SK-N-SH (cell line): ENCODE measurements at regions not wholly inside any gene's neighbourhood (a gene's known extent, or its start where the extent isn't known, plus 50 kb on each side); places are given as distances from the start of the nearest gene placed in this dataset.

Source experiments
- CTCF ChIA-PET: fragments of 300-600, 350-600 bp; formaldehyde crosslinking; extraction: SDS; loops from one replicate; lab custom pipeline; 2021; lab: Yijun Ruan, JAX
- POLR2A ChIA-PET: fragments of 350-600 bp; sonication (Branson Sonifier 250); formaldehyde crosslinking; extraction: SDS; loops from one replicate; lab custom pipeline; 2020; ENCODE audit warnings: antibody characterized with exemption, inconsistent platforms; lab: Yijun Ruan, JAX
- DNase-seq: peaks from one replicate; pipeline ENCODE4 v3.0.0; 2012
- H2AFZ ChIP-seq: fragments of 200-600 bp; sonication (generic); 2 replicates; pipeline ENCODE4 v1.8.1; 2016; ENCODE audit warnings: antibody characterized with exemption, mild to moderate bottlenecking, low read depth
- H3F3A ChIP-seq: fragments of 200-600 bp; sonication (generic); replicated peaks from 2 replicates; pipeline ENCODE3; 2016; ENCODE audit warnings: antibody characterized with exemption, mild to moderate bottlenecking; ENCODE audit not compliant: insufficient read depth
- H3K27ac ChIP-seq, 2 experiments: fragments of 200-500 bp in 1 of 2; fragments of 200-600 bp in 1 of 2; sonication (Bioruptor generic) in 1 of 2; sonication (generic), shearing (Covaris generic) in 1 of 2; 2 replicates each; pipeline versions ENCODE4 v1.5.1 to v1.6.1; 2014 to 2016; ENCODE audit warnings: low read depth in 2 of 2, inconsistent platforms in 1 of 2, low read length in 1 of 2, mild to moderate bottlenecking in 1 of 2, mixed read lengths in 1 of 2
- H3K27me3 ChIP-seq: fragments of 200-600 bp; sonication (generic), shearing (Covaris generic); 2 replicates; pipeline ENCODE4 v1.6.1; 2016; ENCODE audit warnings: mixed run types; ENCODE audit not compliant: insufficient read depth
- H3K36me3 ChIP-seq, 2 experiments: fragments of 200-500 bp in 1 of 2; fragments of 200-600 bp in 1 of 2; sonication (Bioruptor generic) in 1 of 2; sonication (generic) in 1 of 2; replicated peaks in 1 of 2; 2 replicates each; pipeline versions ENCODE3 to v1.5.1; 2014 to 2016; ENCODE audit warnings: low read length in 1 of 2, mild to moderate bottlenecking in 1 of 2; ENCODE audit not compliant: insufficient read depth in 2 of 2, control insufficient read depth in 1 of 2
- H3K4me1 ChIP-seq, 2 experiments: fragments of 200-500 bp in 1 of 2; fragments of 200-600 bp in 1 of 2; sonication (Bioruptor generic) in 1 of 2; sonication (generic), shearing (Covaris generic) in 1 of 2; 2 replicates each; pipeline versions ENCODE4 v1.5.1 to v1.6.1; 2014 to 2016; ENCODE audit warnings: low read depth in 1 of 2, low read length in 1 of 2, mixed run types in 1 of 2; ENCODE audit not compliant: insufficient read depth in 2 of 2, control insufficient read depth in 1 of 2
- H3K4me2 ChIP-seq: fragments of 200-600 bp; sonication (generic), shearing (Covaris generic); 2 replicates; pipeline ENCODE4 v1.6.1; 2017; ENCODE audit warnings: mixed run types
- H3K4me3 ChIP-seq, 2 experiments: fragments of 200-500 bp in 1 of 2; fragments of 200-600 bp in 1 of 2; sonication (Bioruptor generic) in 1 of 2; sonication (generic), shearing (Covaris generic) in 1 of 2; 2 replicates each; pipeline versions ENCODE4 v1.5.1 to v1.8.1; 2014 to 2016; ENCODE audit warnings: low read depth in 2 of 2, inconsistent platforms in 1 of 2, low read length in 1 of 2, mild to moderate bottlenecking in 1 of 2, mixed read lengths in 1 of 2, moderate library complexity in 1 of 2
- H3K79me2 ChIP-seq: fragments of 200-600 bp; sonication (generic); 2 replicates; pipeline ENCODE4 v1.8.1; 2017; ENCODE audit warnings: mild to moderate bottlenecking; ENCODE audit not compliant: insufficient read depth
- H3K9ac ChIP-seq: fragments of 200-600 bp; sonication (generic); 2 replicates; pipeline ENCODE4 v1.6.1; 2017; ENCODE audit warnings: mixed run types
- H3K9me2 ChIP-seq: fragments of 200-600 bp; sonication (generic); 2 replicates; pipeline ENCODE4 v1.6.1; 2017; ENCODE audit warnings: mixed run types
- H3K9me3 ChIP-seq: fragments of 200-600 bp; sonication (generic); 2 replicates; pipeline ENCODE4 v1.6.1; 2017; ENCODE audit warnings: mixed run types, mild to moderate bottlenecking, moderate library complexity
- H4K20me1 ChIP-seq: fragments of 200-600 bp; sonication (generic); 2 replicates; pipeline ENCODE4 v1.6.1; 2017; ENCODE audit warnings: mild to moderate bottlenecking, mixed run types; ENCODE audit not compliant: insufficient read depth
- CHD2 ChIP-seq: fragments of 150-350 bp; IDR thresholded peaks from 2 replicates; pipeline ENCODE4 v1.6.1; 2018; ENCODE audit warnings: low read length; ENCODE audit not compliant: partially characterized antibody
- ELF1 ChIP-seq: IDR thresholded peaks from 2 replicates; pipeline ENCODE4 v1.4.0; 2012
- EP300 ChIP-seq, 2 experiments: IDR thresholded peaks; 2 replicates each; pipeline versions ENCODE4 v1.4.0 to v1.6.1; 2012; ENCODE audit warnings: borderline replicate concordance in 1 of 2, low read depth in 1 of 2, low read length in 1 of 2
- EZH2phosphoT487 ChIP-seq: fragments of 200-600 bp; sonication (generic); IDR thresholded peaks from 2 replicates; pipeline ENCODE4 v1.6.1; 2017; ENCODE audit warnings: low read depth, mixed run types, mild to moderate bottlenecking, antibody characterized with exemption, moderate library complexity, borderline replicate concordance
- FOSL2 ChIP-seq: IDR thresholded peaks from 2 replicates; pipeline ENCODE4 v1.4.0; 2012; ENCODE audit warnings: low read depth, mild to moderate bottlenecking, moderate library complexity, borderline replicate concordance
- FOXJ3 ChIP-seq: sonication (generic); formaldehyde crosslinking; IDR thresholded peaks from 2 replicates; pipeline ENCODE4 v1.5.1; 2020; ENCODE audit warnings: mild to moderate bottlenecking, missing genetic modification reagents
- MAX ChIP-seq: IDR thresholded peaks from 2 replicates; pipeline ENCODE4 v1.4.0; 2012; ENCODE audit warnings: low read depth
- MEF2A ChIP-seq: IDR thresholded peaks from 2 replicates; pipeline ENCODE4 v1.4.0; 2012; ENCODE audit warnings: low read depth, borderline replicate concordance
- MXI1 ChIP-seq: IDR thresholded peaks from 2 replicates; pipeline ENCODE4 v1.6.1; 2012; ENCODE audit warnings: mild to moderate bottlenecking, low read depth, low read length, improper control_type of control experiment
- NRF1 ChIP-seq: IDR thresholded peaks from 2 replicates; pipeline ENCODE4 v1.6.1; 2012; ENCODE audit warnings: low read depth, mild to moderate bottlenecking, low read length
- PBX3 ChIP-seq: IDR thresholded peaks from 2 replicates; pipeline ENCODE4; 2012
- POLR2AphosphoS5 ChIP-seq: IDR thresholded peaks from 2 replicates; pipeline ENCODE4 v1.6.1; 2012; ENCODE audit warnings: low read depth, low read length
- RAD21 ChIP-seq: IDR thresholded peaks from 2 replicates; pipeline ENCODE4 v1.6.1; 2012; ENCODE audit warnings: mild to moderate bottlenecking, low read length
- RCOR1 ChIP-seq: fragments of 150-350 bp; IDR thresholded peaks from 2 replicates; pipeline ENCODE4 v1.6.1; 2017; ENCODE audit warnings: antibody characterized with exemption, low read length
- RXRA ChIP-seq: IDR thresholded peaks from 2 replicates; pipeline ENCODE4 v1.4.0; 2012; ENCODE audit warnings: low read depth, mild to moderate bottlenecking, borderline replicate concordance
- SIN3A ChIP-seq: IDR thresholded peaks from 2 replicates; pipeline ENCODE4 v1.6.1; 2012; ENCODE audit warnings: low read depth, mild to moderate bottlenecking, low read length, moderate library complexity, borderline replicate concordance
- SMC3 ChIP-seq: IDR thresholded peaks from 2 replicates; pipeline ENCODE4 v1.6.1; 2012; ENCODE audit warnings: low read depth, low read length, improper control_type of control experiment
- TAF1 ChIP-seq: IDR thresholded peaks from 2 replicates; pipeline ENCODE4 v1.6.1; 2012; ENCODE audit warnings: low read depth, mild to moderate bottlenecking, low read length, moderate library complexity, borderline replicate concordance
- ZBTB33 ChIP-seq: IDR thresholded peaks from 2 replicates; pipeline ENCODE4 v1.4.0; 2012; ENCODE audit warnings: low read depth, borderline replicate concordance
- WGBS: methylation state at CpG from one replicate; pipeline ENCODE4 v1.1.6; 2017; ENCODE audit warnings: low lambda C conversion rate; 5-methylcytosine and 5-hydroxymethylcytosine counted together
- TF ChIP-seq, protein P1 (sequence below): IDR thresholded peaks from 2 replicates; pipeline ENCODE4 v1.4.0; 2012; ENCODE audit warnings: low read depth, borderline replicate concordance

- no peak overlapping the region for H3K9ac ChIP-seq
- H3K9me2 ChIP-seq: no peaks in the 10 kb centered on the region
- POLR2A ChIA-PET: no interaction called here
- no peak for DNase-seq
- no peaks in the 10 kb centered on the region for H3K36me3 ChIP-seq
- no peaks in the 10 kb centered on the region for H3K9me3 ChIP-seq
- no peaks in the 10 kb centered on the region for H3K27me3 ChIP-seq
- H3K79me2 ChIP-seq: no peaks in the 10 kb centered on the region
- H3K4me2 ChIP-seq: no peak overlapping the region
- no peak overlapping the region for H3K27ac ChIP-seq
- no peak for TF ChIP-seq TAF1
- TF ChIP-seq PBX3: no peak
- TF ChIP-seq, protein P1, sequence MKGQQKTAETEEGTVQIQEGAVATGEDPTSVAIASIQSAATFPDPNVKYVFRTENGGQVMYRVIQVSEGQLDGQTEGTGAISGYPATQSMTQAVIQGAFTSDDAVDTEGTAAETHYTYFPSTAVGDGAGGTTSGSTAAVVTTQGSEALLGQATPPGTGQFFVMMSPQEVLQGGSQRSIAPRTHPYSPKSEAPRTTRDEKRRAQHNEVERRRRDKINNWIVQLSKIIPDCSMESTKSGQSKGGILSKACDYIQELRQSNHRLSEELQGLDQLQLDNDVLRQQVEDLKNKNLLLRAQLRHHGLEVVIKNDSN: no peak
- TF ChIP-seq NRF1: no peak
- TF ChIP-seq SMC3: no peak
- TF ChIP-seq RCOR1: no peak
- TF ChIP-seq EP300 (IDR thresholded peaks at IDR 0.05; ENCODE audit: borderline replicate concordance in 1 of 2, low read depth in 1 of 2, low read length in 1 of 2): no peak
- TF ChIP-seq POLR2AphosphoS5: no peak
- TF ChIP-seq FOSL2: no peak
- TF ChIP-seq ZBTB33: no peak
- no peak for TF ChIP-seq RXRA
- TF ChIP-seq MXI1: no peak
- H3K4me3 ChIP-seq: no peak overlapping the region
- no peaks in the 10 kb centered on the region for H3F3A ChIP-seq
- H3K4me1 ChIP-seq: no peaks in the 10 kb centered on the region
- CTCF ChIA-PET: no interaction called here
- 2% methylated on average over 4 of the region's 5 CpGs for WGBS
- H4K20me1 ChIP-seq: no peaks in the 10 kb centered on the region
- H2AFZ ChIP-seq: no peak overlapping the region
Observed at GRCh38 chr22:48018346-48018745, 1255.9 kb downstream of the TBC1D22A start.

- Histone ChIP-seq H3K4me3 (no peak overlapping the region), H2AFZ (no peak overlapping the region), H3K4me2 (no peak overlapping the region), H3K27me3 (no peaks in the 10 kb centered on the region), H3K9me3 (no peaks in the 10 kb centered on the region), H3F3A (no peaks in the 10 kb centered on the region), H3K36me3 (no peaks in the 10 kb centered on the region), H4K20me1 (no peaks in the 10 kb centered on the region), H3K4me1 (no peaks in the 10 kb centered on the region), H3K27ac (no peak overlapping the region), H3K79me2 (no peaks in the 10 kb centered on the region), H3K9me2 (no peaks in the 10 kb centered on the region), H3K9ac (no peak overlapping the region)
- no peak for DNase-seq
- WGBS: 24% methylated on average over 5 of the region's 5 CpGs
- ChIA-PET POLR2A (no interaction called here), CTCF (no interaction called here)
- TF ChIP-seq SIN3A (no peak), CHD2 (no peak), POLR2AphosphoS5 (no peak), EP300 (IDR thresholded peaks at IDR 0.05; ENCODE audit: borderline replicate concordance in 1 of 2, low read depth in 1 of 2, low read length in 1 of 2) (no peak), MAX (no peak), RXRA (no peak), RAD21 (no peak), ELF1 (no peak), MEF2A (no peak), FOXJ3 (CRISPR knock-in tag) (no peak), EZH2phosphoT487 (no peak)
- TF ChIP-seq, protein P1: no peak
Observed at GRCh38 chr22:48015701-48016100, 1253.3 kb downstream of the TBC1D22A start.
